ENCODE measurements at regions not wholly inside any gene's neighbourhood (a gene's known extent, or its start where the extent isn't known, plus 50 kb on each side); places are given as distances from the start of the nearest gene placed in this dataset.
"Not testable (repeated sequence)": the region's sequence is repeated elsewhere in the genome, so short reads cannot be mapped to it uniquely, and the experiment has no call there.

- no peak for DNase-seq
These were observed 57.0 kb downstream of the PCDH20 start for GRCh38 chr13:61358599-61358998.

GRCh38 chr13:61350341-61350740 lies 65.3 kb downstream of the PCDH20 start:
- no peak for DNase-seq

GRCh38 chr13:61339054-61339621 lies 76.5 kb downstream of the PCDH20 start:
- DNase-seq = no peak

GRCh38 chr13:61316647-61317046 lies 99.0 kb downstream of the PCDH20 start:
- DNase-seq = no peak

GRCh38 chr13:61294467-61295191 lies 121.0 kb downstream of the PCDH20 start:
- DNase-seq = no peak

GRCh38 chr13:61286148-61286745 lies 129.4 kb downstream of the PCDH20 start:
- no peak for DNase-seq

GRCh38 chr13:61277586-61278276 lies 137.9 kb downstream of the PCDH20 start:
- no peak for DNase-seq

- no peak for DNase-seq
These were observed 138.6 kb downstream of the PCDH20 start for GRCh38 chr13:61277088-61277487.

GRCh38 chr13:61276401-61276800 lies 139.2 kb downstream of the PCDH20 start:
- DNase-seq = no peak

GRCh38 chr13:61275736-61276135 lies 139.9 kb downstream of the PCDH20 start:
- no peak for DNase-seq

GRCh38 chr13:61275251-61275650 lies 140.4 kb downstream of the PCDH20 start:
- DNase-seq = no peak

- DNase-seq = not testable (repeated sequence)
These were observed 148.8 kb downstream of the PCDH20 start for GRCh38 chr13:61266896-61267295.

- no peak for DNase-seq
These were observed 153.7 kb downstream of the PCDH20 start for GRCh38 chr13:61261746-61262472.

- DNase-seq = no peak
These were observed 157.5 kb downstream of the PCDH20 start for GRCh38 chr13:61258185-61258584.

- no peak for DNase-seq
These were observed 160.4 kb downstream of the PCDH20 start for GRCh38 chr13:61255040-61255796.

GRCh38 chr13:61253105-61253877 lies 162.4 kb downstream of the PCDH20 start:
- DNase-seq = no peak

- DNase-seq = no peak
These were observed 163.4 kb downstream of the PCDH20 start for GRCh38 chr13:61252213-61252612.

- DNase-seq = no peak
These were observed 168.3 kb downstream of the PCDH20 start for GRCh38 chr13:61247149-61247936.

- DNase-seq = no peak
These were observed 169.3 kb downstream of the PCDH20 start for GRCh38 chr13:61246351-61246750.

- DNase-seq = no peak
These were observed 200.0 kb downstream of the PCDH20 start for GRCh38 chr13:61215601-61216000.

- DNase-seq = no peak
These were observed 200.5 kb downstream of the PCDH20 start for GRCh38 chr13:61215116-61215515.
